ENCODE measurements at regions not wholly inside any gene's neighbourhood (a gene's known extent, or its start where the extent isn't known, plus 50 kb on each side); places are given as distances from the start of the nearest gene placed in this dataset.
"Not testable (repeated sequence)": the region's sequence is repeated elsewhere in the genome, so short reads cannot be mapped to it uniquely, and the experiment has no call there.

DNA sequence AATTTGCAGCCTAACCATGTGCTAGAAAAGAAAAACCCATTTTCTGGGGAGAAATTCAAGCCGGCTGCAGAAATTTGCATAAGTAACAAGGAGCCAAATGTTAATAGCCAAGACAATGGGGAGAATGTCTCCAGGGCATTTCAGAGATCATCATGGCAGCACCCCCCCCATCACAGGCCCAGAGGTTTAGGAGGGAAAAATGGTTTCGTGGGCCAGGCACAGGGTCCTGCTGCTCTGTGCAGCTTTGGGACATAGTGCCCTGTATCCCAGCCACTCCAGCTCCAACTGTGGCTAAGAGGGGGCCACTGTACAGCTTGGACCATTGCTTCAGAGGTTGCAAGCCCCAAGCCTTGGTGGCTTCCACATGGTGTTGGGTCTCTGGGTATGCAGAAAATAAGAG is 620.0 kb downstream of the PSAT1 start:
- DNase-seq (ENCODE audit: low spot score): not testable (repeated sequence)

DNA sequence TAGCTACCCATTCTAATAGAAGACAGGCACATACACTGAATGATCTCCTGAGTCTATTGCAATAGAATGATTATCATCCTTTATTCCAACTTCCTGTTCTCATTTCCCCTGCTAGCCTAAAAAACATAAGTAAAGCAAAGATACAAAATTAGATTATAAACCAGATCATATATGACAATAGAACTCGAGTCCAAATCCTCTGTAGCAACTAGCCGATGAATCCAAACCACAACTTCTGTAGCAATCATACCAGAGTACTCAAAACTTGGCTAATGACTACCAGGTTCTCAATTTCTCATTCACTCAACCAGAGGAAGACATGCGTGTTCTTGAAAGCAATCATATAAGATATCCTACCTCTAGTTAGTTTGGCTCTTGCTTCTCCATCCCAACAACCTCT is 622.1 kb downstream of the PSAT1 start:
- DNase-seq (ENCODE audit: low spot score): no peak

- DNase-seq (ENCODE audit: low spot score): no peak
These were observed 622.8 kb downstream of the PSAT1 start for GRCh38 chr9:78919701-78920100.

DNA sequence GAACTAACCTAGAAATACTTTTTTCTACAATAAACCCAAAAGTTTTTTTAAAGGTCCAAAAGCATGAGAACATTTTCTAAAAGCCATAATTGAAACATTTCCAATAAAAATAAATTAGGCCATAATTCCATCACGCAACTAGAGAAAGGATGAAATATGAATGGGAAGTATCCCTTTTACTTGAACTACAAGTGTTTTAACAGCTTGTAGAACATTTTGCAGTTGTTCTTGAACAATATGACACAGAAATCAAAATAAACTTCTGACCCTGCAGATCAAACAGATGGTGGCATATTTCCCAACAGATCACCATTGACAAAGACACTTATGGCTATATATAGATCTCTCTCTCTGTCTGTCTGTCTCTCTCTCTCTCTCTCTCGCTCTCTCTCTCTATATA is 624.4 kb downstream of the PSAT1 start:
- no peak for DNase-seq (ENCODE audit: low spot score)

DNA sequence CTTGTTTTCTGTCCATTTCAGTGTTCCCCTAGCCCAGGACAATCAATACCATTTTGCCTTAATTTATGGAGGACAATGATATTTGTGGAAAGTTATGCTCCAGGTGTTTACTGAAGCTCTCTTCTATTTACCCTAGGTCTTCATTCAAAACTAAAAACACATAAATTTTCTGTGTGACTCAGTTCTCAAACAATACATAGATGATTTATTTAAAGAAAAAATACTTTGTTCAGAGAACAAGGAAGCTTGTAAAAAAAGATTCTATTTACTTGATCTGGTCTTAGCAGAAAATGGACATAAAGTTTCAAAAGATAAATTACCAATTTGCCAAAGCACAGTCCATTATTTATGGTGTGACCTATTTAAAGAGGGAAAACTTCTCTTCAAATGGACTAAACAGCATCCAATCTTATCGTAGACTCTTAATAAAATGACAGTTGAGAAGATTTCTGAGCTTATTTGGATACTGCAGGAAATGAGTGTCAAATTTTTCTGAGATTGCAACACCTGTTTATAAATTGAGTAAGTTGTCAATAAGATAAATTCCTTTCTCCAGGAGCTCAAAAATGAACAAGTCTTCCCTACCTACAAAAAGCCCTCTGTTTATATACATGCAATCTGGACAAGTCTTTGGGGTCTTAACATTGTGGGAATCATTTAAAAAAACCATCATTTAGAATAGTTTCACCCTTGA is 627.2 kb downstream of the PSAT1 start:
- no peak for DNase-seq (ENCODE audit: low spot score)

DNA sequence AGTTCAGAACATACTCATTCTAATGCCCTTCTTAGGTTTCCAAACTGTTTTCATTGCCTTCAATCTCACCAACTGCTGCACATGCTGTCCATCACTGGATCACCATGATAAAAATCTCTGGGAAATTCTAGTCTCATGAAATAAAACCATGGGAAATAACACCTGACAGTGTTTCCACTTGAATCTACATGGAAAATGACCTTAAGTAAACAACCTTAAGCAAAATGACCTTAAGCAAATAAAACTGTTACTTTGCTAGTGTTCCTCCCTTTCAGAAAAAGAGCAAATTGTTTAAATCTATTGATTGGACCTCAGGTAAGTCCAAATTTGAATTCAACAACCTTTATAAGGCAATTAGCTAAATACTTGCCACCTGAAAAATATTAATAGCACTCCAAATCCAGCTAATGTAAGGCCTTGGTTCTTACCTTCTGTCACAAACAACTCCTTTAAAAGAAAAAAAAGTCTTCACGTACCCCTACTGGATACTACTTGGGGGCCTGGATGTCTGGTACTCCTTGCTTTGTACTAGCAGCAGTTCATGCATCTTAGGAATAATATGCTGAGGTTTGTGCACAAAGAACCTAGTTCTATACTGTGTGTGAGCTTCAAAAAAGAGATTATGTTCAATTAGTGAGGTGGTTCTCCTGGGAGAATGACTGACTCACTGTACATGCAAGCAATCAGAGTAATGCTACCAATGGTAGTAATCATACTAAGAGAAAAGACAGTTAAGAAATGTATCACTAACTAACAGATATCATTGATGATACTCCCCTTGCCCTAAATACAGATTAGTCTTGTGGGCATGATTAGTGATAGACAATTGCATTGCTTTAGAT is 630.4 kb downstream of the PSAT1 start:
- no peak for DNase-seq (ENCODE audit: low spot score)

GRCh38 chr9:78928625-78929405 is 631.9 kb downstream of the PSAT1 start:
- DNase-seq (ENCODE audit: low spot score): no peak

DNA sequence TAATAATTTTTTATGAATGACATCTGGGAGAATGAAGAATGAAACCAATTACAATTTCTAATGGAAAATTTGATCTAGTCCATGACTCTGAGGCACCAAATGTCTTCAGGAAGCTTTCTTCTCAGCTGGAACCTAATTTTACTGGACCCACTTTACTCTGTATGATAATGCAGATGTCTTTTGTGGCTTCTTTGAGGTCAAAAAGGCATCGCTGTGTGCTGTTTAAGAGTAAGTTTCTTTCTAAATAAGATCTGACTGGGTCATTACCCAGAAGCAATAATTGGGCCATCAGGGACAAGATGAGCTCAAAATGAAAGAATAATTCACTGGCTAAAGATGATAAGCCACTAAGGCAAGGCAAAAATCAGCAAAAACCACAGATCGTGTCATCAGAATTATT is 633.4 kb downstream of the PSAT1 start:
- no peak for DNase-seq (ENCODE audit: low spot score)

DNA sequence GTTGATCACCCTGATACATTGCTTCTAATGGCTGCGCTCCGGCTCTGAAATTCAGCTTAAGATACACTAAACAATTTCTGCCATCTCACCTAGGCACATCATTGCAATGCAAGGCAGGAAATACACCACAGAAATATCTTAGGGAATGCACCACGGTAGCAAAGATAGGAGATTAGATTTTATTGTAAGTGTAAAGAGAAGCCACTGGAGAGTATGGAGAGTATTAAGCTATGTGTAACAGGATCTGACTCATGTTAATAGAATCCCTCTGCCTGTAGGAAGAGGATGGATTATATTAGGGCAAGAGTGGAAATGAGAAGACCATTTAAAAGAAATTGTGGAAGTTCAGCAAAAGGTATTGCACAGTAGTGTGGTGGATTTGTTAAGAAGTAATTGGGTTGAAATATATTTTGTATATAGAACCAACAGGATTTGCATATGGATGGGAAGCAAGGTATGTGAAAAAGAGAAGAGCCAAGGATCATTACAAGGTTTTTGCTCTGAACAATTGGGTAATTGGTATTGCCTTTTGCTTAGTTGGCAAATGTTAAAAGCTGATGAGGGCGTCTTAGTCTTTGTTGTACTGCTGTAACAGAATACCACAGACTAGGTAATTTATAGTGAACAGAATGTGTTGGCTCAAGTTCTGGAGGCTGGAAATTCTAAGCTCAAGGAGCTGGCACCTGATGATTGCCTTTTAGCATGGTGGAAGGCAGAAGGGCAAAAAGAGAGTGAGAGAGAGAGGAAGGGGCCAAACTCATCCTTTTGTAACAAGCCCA is 636.1 kb downstream of the PSAT1 start:
- no peak for DNase-seq (ENCODE audit: low spot score)

DNA sequence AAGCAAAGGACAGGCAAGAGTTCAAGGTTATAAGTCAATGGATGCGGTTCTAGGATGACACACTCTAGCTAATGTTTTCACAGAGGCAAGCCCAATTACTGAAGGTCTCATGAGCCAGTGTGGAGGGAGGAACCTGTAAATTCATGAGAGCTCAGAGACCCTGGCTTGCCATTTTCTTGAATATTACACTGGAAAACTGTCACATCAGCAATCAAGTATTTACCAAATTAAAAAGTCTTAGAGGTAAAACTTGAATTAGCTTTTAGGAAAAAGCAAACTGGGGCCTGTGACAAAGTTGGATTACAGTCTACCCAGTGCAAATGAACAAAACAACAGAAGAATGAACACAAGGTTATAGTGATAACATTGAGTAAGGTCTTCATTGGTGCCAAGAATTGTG is 636.9 kb upstream of the TLE4 start:
- DNase-seq (ENCODE audit: low spot score): no peak

DNA sequence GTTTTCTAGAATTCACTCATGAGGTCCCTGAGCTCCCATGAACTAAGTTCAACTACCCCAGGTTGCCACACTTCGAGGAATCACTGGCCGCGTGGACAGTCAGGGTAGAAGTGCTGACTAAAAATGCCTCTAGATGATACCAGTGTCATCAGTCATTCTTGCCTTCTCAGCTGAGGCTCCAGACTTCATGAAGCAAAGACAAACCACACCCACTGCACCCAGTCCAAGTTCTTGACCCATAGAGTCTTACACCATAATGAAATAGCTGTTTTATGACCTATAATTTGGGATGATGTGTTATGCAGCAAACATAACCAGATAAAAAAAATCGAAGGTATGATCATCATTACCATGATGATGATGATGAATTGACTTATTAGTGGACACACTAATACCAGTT is 632.9 kb upstream of the TLE4 start:
- no peak for DNase-seq (ENCODE audit: low spot score)

- DNase-seq (ENCODE audit: low spot score): no peak
These were observed 632.3 kb upstream of the TLE4 start for GRCh38 chr9:78939311-78940065.

DNA sequence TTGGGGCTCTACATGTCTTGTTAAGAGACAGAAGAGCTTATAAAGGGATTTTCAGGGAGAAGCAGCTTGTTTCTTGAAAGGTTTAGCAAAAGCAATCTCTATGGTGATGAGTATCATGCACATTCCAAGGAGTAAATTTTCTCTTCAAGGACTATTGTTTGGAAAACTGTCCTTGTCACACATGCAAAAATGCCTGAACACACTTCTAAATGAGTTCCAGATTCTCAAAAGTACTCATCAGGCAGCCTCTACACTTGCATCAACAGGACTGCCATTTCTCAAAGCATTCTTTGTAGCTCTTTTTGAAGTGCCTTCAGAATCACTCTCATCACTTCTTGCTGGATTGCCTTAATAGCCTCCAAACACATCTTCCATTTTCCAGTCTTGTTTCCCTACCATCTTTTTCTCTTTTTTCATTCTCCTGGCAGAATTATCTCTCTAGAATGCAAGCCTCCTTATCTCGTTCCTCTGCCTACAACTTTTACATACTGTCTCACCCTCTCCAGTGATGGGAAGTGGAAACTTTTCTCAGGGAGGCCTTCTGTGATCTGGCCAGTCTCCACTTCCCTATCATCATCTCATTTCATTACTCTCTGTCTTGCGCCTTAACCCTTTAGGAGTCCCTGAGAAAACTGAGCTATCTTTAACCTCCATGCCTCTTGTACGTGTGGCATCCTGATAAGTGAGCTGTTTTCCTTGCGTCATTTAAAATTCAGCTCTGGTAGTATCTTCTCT is 631.5 kb upstream of the TLE4 start:
- no peak for DNase-seq (ENCODE audit: low spot score)

DNA sequence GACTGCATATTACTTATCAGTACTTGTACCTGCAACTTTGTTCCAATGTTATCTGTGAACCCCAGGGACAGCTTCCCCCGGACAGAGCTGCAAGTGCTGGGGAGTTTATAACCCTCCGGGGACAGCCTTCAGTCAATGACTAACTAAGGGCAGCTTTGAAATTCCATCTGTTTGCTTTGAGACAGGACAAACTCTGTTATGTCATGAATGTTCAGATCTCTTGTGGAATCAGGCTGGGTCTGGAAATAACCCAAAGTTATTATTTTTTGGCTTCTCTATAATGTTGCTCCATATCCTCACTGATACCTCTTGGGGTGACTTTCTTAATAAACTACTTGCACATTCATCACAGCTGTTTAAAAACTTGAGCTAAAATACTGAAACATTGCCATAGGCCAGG is 617.5 kb upstream of the TLE4 start:
- no peak for DNase-seq (ENCODE audit: low spot score)

DNA sequence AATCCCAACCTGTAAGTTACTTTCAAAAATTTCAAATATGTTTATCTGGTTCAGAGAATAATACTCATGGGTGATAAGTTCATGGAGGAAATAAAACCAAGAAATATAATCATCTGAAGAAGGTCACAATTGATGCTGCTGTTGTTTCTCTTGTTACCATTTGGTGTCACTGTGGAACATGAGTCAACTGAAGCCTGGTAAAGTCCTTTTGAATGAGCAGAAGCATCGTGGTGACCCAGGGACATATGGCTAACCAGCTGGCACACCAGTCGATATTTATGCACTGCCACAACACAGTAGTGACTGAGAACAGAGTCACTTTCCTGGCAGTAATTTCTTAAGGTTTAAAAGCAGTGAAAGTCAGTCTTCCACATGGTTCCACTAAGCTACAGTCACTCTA is 612.9 kb upstream of the TLE4 start:
- DNase-seq (ENCODE audit: low spot score): no peak

- no peak for DNase-seq (ENCODE audit: low spot score)
These were observed 609.6 kb upstream of the TLE4 start for GRCh38 chr9:78962156-78962555.

- DNase-seq (ENCODE audit: low spot score): no peak
These were observed 607.9 kb upstream of the TLE4 start for GRCh38 chr9:78963911-78964310.

GRCh38 chr9:78967596-78968217 is 604.1 kb upstream of the TLE4 start:
- no peak for DNase-seq (ENCODE audit: low spot score)

DNA sequence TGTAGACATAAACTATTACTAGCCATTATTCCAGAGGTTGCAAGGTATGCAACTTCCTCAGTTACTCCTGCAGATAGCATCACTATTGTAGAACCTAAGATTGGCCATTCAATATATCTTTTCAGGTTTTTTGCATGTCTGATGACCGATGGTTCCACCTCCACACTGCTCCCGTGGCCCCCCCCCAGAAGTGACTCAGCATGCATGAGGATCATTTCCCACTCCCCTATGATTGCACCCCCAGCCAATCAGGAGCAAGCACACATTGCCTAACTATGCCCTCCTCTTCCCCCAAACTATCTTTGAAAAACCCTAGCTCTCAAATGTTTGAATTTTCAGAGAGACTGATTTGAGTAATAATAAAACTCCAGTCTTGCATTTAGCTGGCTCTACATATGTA is 601.4 kb upstream of the TLE4 start:
- no peak for DNase-seq (ENCODE audit: low spot score)

- no peak for DNase-seq (ENCODE audit: low spot score)
These were observed 600.2 kb upstream of the TLE4 start for GRCh38 chr9:78971540-78971939.

Data from ecto neural progenitor cell (in vitro differentiated cells).